SK-N-MC (cell line): ENCODE measurements at regions not wholly inside any gene's neighbourhood (a gene's known extent, or its start where the extent isn't known, plus 50 kb on each side); places are given as distances from the start of the nearest gene placed in this dataset.

Experiments used
- EZH2 ChIP-seq: fragments of 200-600 bp; sonication (generic); IDR thresholded peaks from one replicate; pipeline ENCODE4 v1.6.1; 2017; ENCODE audit warnings: antibody characterized with exemption
- FOXP2 ChIP-seq: optimal IDR thresholded peaks from 2 replicates; pipeline ENCODE3; 2011; ENCODE audit warnings: mild to moderate bottlenecking, moderate library complexity; ENCODE audit not compliant: insufficient read depth; ENCODE audit errors: extremely low read length, control extremely low read depth
- POLR2AphosphoS5 ChIP-seq: IDR thresholded peaks from 2 replicates; pipeline ENCODE4 v1.6.1; 2012; ENCODE audit warnings: mild to moderate bottlenecking, low read depth, low read length, borderline replicate concordance

DNA sequence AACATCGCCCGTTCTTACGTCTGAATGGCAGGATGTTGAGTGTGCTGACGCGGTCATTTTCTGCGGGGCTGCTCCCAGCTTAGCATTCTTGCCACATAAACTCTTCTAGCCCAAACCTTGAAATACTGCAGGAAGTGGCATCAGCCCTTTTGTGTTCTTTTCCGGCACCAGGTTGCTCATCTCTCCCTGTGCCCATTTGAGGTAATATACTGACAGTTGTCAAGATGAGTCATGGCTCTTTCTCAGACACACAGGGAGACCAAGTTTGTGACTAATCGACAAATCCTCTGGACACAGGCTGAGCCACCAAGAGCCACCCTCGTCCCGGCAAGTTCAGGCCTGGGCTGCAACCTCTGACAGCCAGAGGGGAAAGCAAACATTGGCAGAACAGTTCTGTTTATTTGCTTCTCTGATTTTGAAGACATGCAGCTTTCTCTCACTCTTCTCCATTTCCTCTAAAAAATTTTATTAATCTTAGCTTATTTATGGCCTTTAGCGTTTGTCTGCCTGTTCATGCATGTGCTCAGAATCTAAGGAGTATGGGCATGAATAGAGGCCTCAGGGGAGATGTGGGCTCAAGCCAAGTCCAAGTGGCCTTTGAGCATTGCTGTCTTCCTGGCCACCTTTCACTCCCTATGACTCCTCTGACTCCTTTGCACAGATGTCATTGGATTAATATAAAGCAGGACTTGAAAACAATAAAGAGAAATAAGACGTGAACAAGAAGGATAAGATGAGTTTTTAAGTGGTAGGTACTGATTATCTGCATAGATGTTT lies 328.2 kb upstream of the JAG1 start:
- TF ChIP-seq POLR2AphosphoS5 (no peak), EZH2 (no peak), FOXP2 (no peak)
